Body of pancreas (tissue), 4 donors: ENCODE measurements at regions not wholly inside any gene's neighbourhood (a gene's known extent, or its start where the extent isn't known, plus 50 kb on each side); places are given as distances from the start of the nearest gene placed in this dataset.

Source experiments
- ATAC-seq: fragments of 150-250 bp; one replicate; pipeline ENCODE4 v1.9.1; 2016
- DNase-seq, 4 donors: peaks; one replicate each; pipeline ENCODE4 v3.0.0-alpha.2; 2019
- H3K27ac ChIP-seq, 4 donors: fragments of 200-600 bp; sonication (generic); 1 replicate in 3 of 4; 2 replicates in 1 of 4; pipeline versions ENCODE4 v1.5.1 to v1.6.1; 2016 to 2019; ENCODE audit warnings: mild to moderate bottlenecking in 1 of 4, mixed read lengths in 1 of 4, moderate library complexity in 1 of 4
- H3K27me3 ChIP-seq, 2 donors: fragments of 200-600 bp; sonication (generic); one replicate each; pipeline ENCODE4 v1.6.0; 2016; ENCODE audit warnings: mild to moderate bottlenecking in 1 of 2
- H3K36me3 ChIP-seq, 2 donors: fragments of 200-600 bp; sonication (generic); replicated peaks in 1 of 2; 2 replicates each; pipeline ENCODE4 v1.5.1; 2016; ENCODE audit warnings: low read depth in 2 of 2; ENCODE audit not compliant: insufficient read depth in 1 of 2
- H3K4me1 ChIP-seq: fragments of 200-600 bp; sonication (generic); one replicate; pipeline ENCODE4 v1.6.0; 2016
- H3K4me3 ChIP-seq, 2 donors: fragments of 200-600 bp; sonication (generic); 1 replicate in 1 of 2; 2 replicates in 1 of 2; pipeline ENCODE4 v1.5.1; 2016 to 2019
- H3K9me3 ChIP-seq, 3 donors: fragments of 200-600 bp; sonication (generic); 1 replicate in 2 of 3; 2 replicates in 1 of 3; pipeline ENCODE4 v1.5.1; 2016
- CTCF ChIP-seq, 7 experiments: fragments of 450-650 bp in 4 of 7; fragments of 200-600 bp in 3 of 7; sonication (generic) in 3 of 7; IDR thresholded peaks; one replicate each; pipeline ENCODE4 v1.5.1; 2016 to 2019; ENCODE audit warnings: antibody characterized with exemption in 7 of 7
- POLR2A ChIP-seq, 3 donors: fragments of 450-650 bp; IDR thresholded peaks; one replicate each; pipeline ENCODE4 v1.6.1; 2016; ENCODE audit warnings: antibody characterized with exemption in 3 of 3, mild to moderate bottlenecking in 2 of 3
- WGBS, 2 donors: methylation state at CpG; one replicate each; pipeline ENCODE4 v1.1.5; 2017; 5-methylcytosine and 5-hydroxymethylcytosine counted together
- intact Hi-C: fragments of 100-400 bp; cut with DNase I; formaldehyde crosslinking; loops from one replicate; pipeline ENCODE4 v1.15.1; 2023

- intact Hi-C loops: no loop called here
- no peaks in the 10 kb centered on the region for H3K4me1 ChIP-seq
- WGBS, 2 donors: 75 to 77% methylated on average over 3 of the region's 3 CpGs
- TF ChIP-seq CTCF (IDR thresholded peaks at IDR 0.05) (no peak), POLR2A (IDR thresholded peaks at IDR 0.05) (no peak)
- no peaks in the 10 kb centered on the region for H3K36me3 ChIP-seq
- no peak overlapping the region for H3K4me3 ChIP-seq
- no peak for DNase-seq
- H3K9me3 ChIP-seq: no peaks in the 10 kb centered on the region
- no peak for ATAC-seq
- H3K27me3 ChIP-seq: no peaks in the 10 kb centered on the region
- H3K27ac ChIP-seq: no peak overlapping the region
These were observed 78.2 kb downstream of the NAV1 start for GRCh38 chr1:201617157-201617556.

GRCh38 chr1:201618389-201618788 is 79.5 kb downstream of the NAV1 start:
- ATAC-seq (no peak), DNase-seq (no peak)
- intact Hi-C loops: no loop called here
- no peaks in the 10 kb centered on the region for H3K9me3 ChIP-seq
- no peak overlapping the region for H3K27ac ChIP-seq
- TF ChIP-seq POLR2A (IDR thresholded peaks at IDR 0.05) (no peak), CTCF (IDR thresholded peaks at IDR 0.05) (no peak)
- H3K4me3 ChIP-seq: no peak overlapping the region
- H3K27me3 ChIP-seq: no peaks in the 10 kb centered on the region
- no peaks in the 10 kb centered on the region for H3K36me3 ChIP-seq
- H3K4me1 ChIP-seq: no peaks in the 10 kb centered on the region
- 80 to 86% methylated on average over 3 of the region's 3 CpGs for WGBS, 2 donors

GRCh38 chr1:201618905-201619304 is 80.0 kb downstream of the NAV1 start:
- no peaks in the 10 kb centered on the region for H3K9me3 ChIP-seq
- DNase-seq (no peak), ATAC-seq (no peak)
- intact Hi-C loops: no loop called here
- 78 to 83% methylated on average over 5 of the region's 5 CpGs for WGBS, 2 donors
- no peaks in the 10 kb centered on the region for H3K36me3 ChIP-seq
- no peaks in the 10 kb centered on the region for H3K27me3 ChIP-seq
- no peak overlapping the region for H3K4me3 ChIP-seq
- no peak overlapping the region for H3K27ac ChIP-seq
- no peaks in the 10 kb centered on the region for H3K4me1 ChIP-seq
- no peak for TF ChIP-seq CTCF (IDR thresholded peaks at IDR 0.05)
- no peak for TF ChIP-seq POLR2A (IDR thresholded peaks at IDR 0.05)

- no peak for DNase-seq
- Histone ChIP-seq H3K36me3 (no peaks in the 10 kb centered on the region), H3K27me3 (no peaks in the 10 kb centered on the region), H3K9me3 (no peaks in the 10 kb centered on the region), H3K4me1 (no peaks in the 10 kb centered on the region), H3K4me3 (no peak overlapping the region), H3K27ac (no peak overlapping the region)
- intact Hi-C loops: no loop called here
- TF ChIP-seq POLR2A (IDR thresholded peaks at IDR 0.05): no peak
- no peak for TF ChIP-seq CTCF (IDR thresholded peaks at IDR 0.05)
- 89 to 100% methylated on average over 1 of the region's 1 CpG for WGBS, 2 donors
- no peak for ATAC-seq
These were observed 80.6 kb downstream of the NAV1 start for GRCh38 chr1:201619513-201619912.

GRCh38 chr1:201622353-201622752 is 83.4 kb downstream of the NAV1 start:
- intact Hi-C loops: no loop called here
- TF ChIP-seq CTCF (IDR thresholded peaks at IDR 0.05) (no peak), POLR2A (IDR thresholded peaks at IDR 0.05) (no peak)
- WGBS, 2 donors: 83 to 87% methylated on average over 4 of the region's 4 CpGs
- no peaks in the 10 kb centered on the region for H3K9me3 ChIP-seq
- ATAC-seq: no peak
- no peak overlapping the region for H3K4me3 ChIP-seq
- no peaks in the 10 kb centered on the region for H3K36me3 ChIP-seq
- no peaks in the 10 kb centered on the region for H3K4me1 ChIP-seq
- no peak for DNase-seq
- H3K27ac ChIP-seq: no peak overlapping the region
- H3K27me3 ChIP-seq: no peaks in the 10 kb centered on the region
